NCI-H2107 (cell line): ENCODE measurements at regions not wholly inside any gene's neighbourhood (a gene's known extent, or its start where the extent isn't known, plus 50 kb on each side); places are given as distances from the start of the nearest gene placed in this dataset.
"Not testable (repeated sequence)": the region's sequence is repeated elsewhere in the genome, so short reads cannot be mapped to it uniquely, and the experiment has no call there.

ENCODE experiments used
- DNase-seq: peaks from one replicate; lab custom pipeline; 2025; lab: John Stamatoyannopoulos, UW

- DNase-seq, result no peak
These were observed 197.5 kb upstream of the C1orf87 start for GRCh38 chr1:60271041-60271440.

- DNase-seq, result no peak
These were observed 194.9 kb upstream of the C1orf87 start for GRCh38 chr1:60268451-60268850.

- no peak for DNase-seq
These were observed 192.3 kb upstream of the C1orf87 start for GRCh38 chr1:60265560-60266535.

GRCh38 chr1:60262701-60263100, 189.1 kb upstream of the C1orf87 start:
- no peak for DNase-seq

GRCh38 chr1:60257531-60257930, 184.0 kb upstream of the C1orf87 start:
- no peak for DNase-seq

GRCh38 chr1:60255565-60255964, 182.0 kb upstream of the C1orf87 start:
- DNase-seq, result no peak

GRCh38 chr1:60251426-60251825, 177.9 kb upstream of the C1orf87 start:
- DNase-seq, result no peak

GRCh38 chr1:60247467-60247866, 173.9 kb upstream of the C1orf87 start:
- DNase-seq, result not testable (repeated sequence)

GRCh38 chr1:60245324-60245723, 171.8 kb upstream of the C1orf87 start:
- no peak for DNase-seq

GRCh38 chr1:60244906-60245305, 171.3 kb upstream of the C1orf87 start:
- DNase-seq, result no peak

- no peak for DNase-seq
These were observed 161.7 kb upstream of the C1orf87 start for GRCh38 chr1:60235275-60235674.

- no peak for DNase-seq
These were observed 161.2 kb upstream of the C1orf87 start for GRCh38 chr1:60234776-60235175.

- no peak for DNase-seq
These were observed 156.3 kb upstream of the C1orf87 start for GRCh38 chr1:60229821-60230220.

GRCh38 chr1:60228041-60228491, 154.5 kb upstream of the C1orf87 start:
- DNase-seq, result no peak

- DNase-seq, result no peak
These were observed 154.0 kb upstream of the C1orf87 start for GRCh38 chr1:60227601-60228000.

- DNase-seq, result no peak
These were observed 151.9 kb upstream of the C1orf87 start for GRCh38 chr1:60225486-60225885.

- no peak for DNase-seq
These were observed 151.0 kb upstream of the C1orf87 start for GRCh38 chr1:60224523-60224922.

GRCh38 chr1:60223158-60223557, 149.6 kb upstream of the C1orf87 start:
- DNase-seq, result no peak

GRCh38 chr1:60222360-60223115, 149.0 kb upstream of the C1orf87 start:
- no peak for DNase-seq

- no peak for DNase-seq
These were observed 139.7 kb upstream of the C1orf87 start for GRCh38 chr1:60213253-60213652.

- DNase-seq, result no peak
These were observed 122.5 kb upstream of the C1orf87 start for GRCh38 chr1:60196026-60196425.

GRCh38 chr1:60185684-60186083, 112.1 kb upstream of the C1orf87 start:
- DNase-seq, result no peak

- DNase-seq, result no peak
These were observed 111.0 kb upstream of the C1orf87 start for GRCh38 chr1:60184521-60184920.
